Adipocyte (in vitro differentiated cells): ENCODE measurements at regions not wholly inside any gene's neighbourhood (a gene's known extent, or its start where the extent isn't known, plus 50 kb on each side); places are given as distances from the start of the nearest gene placed in this dataset.
A peak's percentile ranks its signal among the peaks of the same experiment; 100 is the strongest.
"Not testable (repeated sequence)": the region's sequence is repeated elsewhere in the genome, so short reads cannot be mapped to it uniquely, and the experiment has no call there.

Source experiments
- DNase-seq: peaks from one replicate; pipeline ENCODE4 v3.0.0-alpha.2; 2015; ENCODE audit warnings: low read depth
- H3K27me3 ChIP-seq: replicated peaks from 2 replicates; pipeline ENCODE4 v1.7.0; 2013; ENCODE audit warnings: mild to moderate bottlenecking, low read length, moderate library complexity; ENCODE audit not compliant: control insufficient read depth, insufficient read depth
- H3K36me3 ChIP-seq: 2 replicates; pipeline ENCODE4 v1.7.0; 2013; ENCODE audit warnings: low read length, mild to moderate bottlenecking, moderate library complexity; ENCODE audit not compliant: control insufficient read depth, insufficient read depth, severe bottlenecking
- H3K4me1 ChIP-seq: 2 replicates; pipeline ENCODE4 v1.7.0; 2013; ENCODE audit warnings: mild to moderate bottlenecking, low read length, moderate library complexity; ENCODE audit not compliant: control insufficient read depth, insufficient read depth
- H3K4me3 ChIP-seq: 2 replicates; pipeline ENCODE4 v1.7.0; 2013; ENCODE audit warnings: mild to moderate bottlenecking, low read length, moderate library complexity
- H3K9ac ChIP-seq: 2 replicates; pipeline ENCODE4 v1.7.0; 2013; ENCODE audit warnings: mild to moderate bottlenecking, low read length, moderate library complexity
- H3K9me3 ChIP-seq: 2 replicates; pipeline ENCODE4 v1.7.0; 2013; ENCODE audit warnings: mild to moderate bottlenecking, low read length, moderate library complexity; ENCODE audit not compliant: control insufficient read depth

GRCh38 chr4:66028668-66029067, 358.4 kb upstream of the EPHA5 start:
- H3K9me3 ChIP-seq, result peaks cover 3% of the 10 kb centered on the region
- no peaks in the 10 kb centered on the region for H3K27me3 ChIP-seq
- H3K36me3 ChIP-seq, result no peaks in the 10 kb centered on the region
- H3K9ac ChIP-seq, result no peak overlapping the region
- no peak for DNase-seq
- H3K4me3 ChIP-seq, result no peak overlapping the region
- no peaks in the 10 kb centered on the region for H3K4me1 ChIP-seq

DNA sequence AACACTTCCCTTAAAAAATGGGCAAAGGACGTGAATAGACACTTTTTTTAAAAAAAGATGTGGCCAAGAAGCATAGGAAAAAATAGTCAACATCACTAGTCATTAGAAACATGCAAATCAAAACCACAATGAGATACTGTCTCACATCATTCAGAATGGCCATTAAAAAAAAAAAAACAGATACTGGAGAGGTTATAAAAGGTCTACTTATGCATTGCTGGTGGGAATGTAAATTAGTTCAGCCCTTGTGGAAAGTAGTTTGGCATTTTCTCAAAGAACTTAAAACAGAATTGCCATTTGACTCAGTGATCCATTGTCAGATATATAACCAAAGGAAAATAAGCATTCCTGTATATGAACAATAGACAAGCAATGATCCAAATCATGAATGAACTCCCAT, 352.8 kb upstream of the EPHA5 start:
- Histone ChIP-seq H3K9ac (no peak overlapping the region), H3K36me3 (no peaks in the 10 kb centered on the region)
- no peak for DNase-seq

GRCh38 chr4:66017671-66018070, 347.4 kb upstream of the EPHA5 start:
- no peaks in the 10 kb centered on the region for H3K27me3 ChIP-seq
- H3K36me3 ChIP-seq, result no peaks in the 10 kb centered on the region
- peak; percentile 20 for DNase-seq
- H3K9ac ChIP-seq, result no peak overlapping the region
- H3K4me3 ChIP-seq, result no peak overlapping the region
- no peaks in the 10 kb centered on the region for H3K4me1 ChIP-seq
- H3K9me3 ChIP-seq, result peaks cover 17% of the 10 kb centered on the region

More for the DNA sequence above, 352.8 kb upstream of the EPHA5 start:
- Histone ChIP-seq H3K4me3 (no peak overlapping the region), H3K27me3 (no peaks in the 10 kb centered on the region), H3K9me3 (peaks cover 9% of the 10 kb centered on the region), H3K4me1 (no peaks in the 10 kb centered on the region)

DNA sequence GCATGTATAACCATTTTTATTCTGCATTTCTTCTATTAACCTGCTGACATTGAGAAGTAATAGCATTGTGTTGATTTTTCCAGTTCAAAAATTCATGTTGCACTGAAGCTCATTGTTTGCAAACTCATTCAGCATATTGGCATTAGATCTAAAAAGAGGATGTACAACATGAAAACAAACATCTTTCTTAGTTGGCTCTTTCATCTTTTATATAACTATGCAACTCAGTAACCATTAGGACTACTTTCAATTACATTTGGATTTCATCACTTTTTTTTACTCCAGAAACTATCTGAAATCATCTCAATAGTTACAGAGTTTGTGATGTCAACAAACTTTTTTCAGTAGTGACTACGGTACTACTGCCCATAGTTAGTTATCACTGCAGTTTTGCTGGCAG, 346.0 kb upstream of the EPHA5 start:
- H3K36me3 ChIP-seq, result no peaks in the 10 kb centered on the region
- no peak overlapping the region for H3K9ac ChIP-seq
- DNase-seq, result no peak
- H3K9me3 ChIP-seq, result peaks cover 27% of the 10 kb centered on the region
- H3K4me1 ChIP-seq, result no peaks in the 10 kb centered on the region
- no peak overlapping the region for H3K4me3 ChIP-seq
- no peaks in the 10 kb centered on the region for H3K27me3 ChIP-seq

GRCh38 chr4:66014146-66014765, 344.0 kb upstream of the EPHA5 start:
- Histone ChIP-seq H3K9ac (no peak overlapping the region), H3K27me3 (no peaks in the 10 kb centered on the region), H3K36me3 (no peaks in the 10 kb centered on the region), H3K4me1 (no peaks in the 10 kb centered on the region), H3K4me3 (no peak overlapping the region), H3K9me3 (peaks cover 21% of the 10 kb centered on the region)
- no peak for DNase-seq

GRCh38 chr4:66000510-66001117, 330.3 kb upstream of the EPHA5 start:
- Histone ChIP-seq H3K9ac (no peak overlapping the region), H3K4me1 (no peaks in the 10 kb centered on the region), H3K27me3 (no peaks in the 10 kb centered on the region), H3K4me3 (no peak overlapping the region), H3K9me3 (no peaks in the 10 kb centered on the region), H3K36me3 (no peaks in the 10 kb centered on the region)
- peak; percentile 73 for DNase-seq

- no peak for DNase-seq
- Histone ChIP-seq H3K4me1 (no peaks in the 10 kb centered on the region), H3K4me3 (no peak overlapping the region), H3K9ac (no peak overlapping the region), H3K36me3 (no peaks in the 10 kb centered on the region), H3K9me3 (no peaks in the 10 kb centered on the region), H3K27me3 (no peaks in the 10 kb centered on the region)
These were observed 329.2 kb upstream of the EPHA5 start for GRCh38 chr4:65999518-65999871.

GRCh38 chr4:65998807-65999517, 328.7 kb upstream of the EPHA5 start:
- H3K4me3 ChIP-seq, H3K4me1 ChIP-seq, H3K9ac ChIP-seq, DNase-seq, H3K27me3 ChIP-seq, H3K36me3 ChIP-seq, H3K9me3 ChIP-seq: not testable (repeated sequence)

DNA sequence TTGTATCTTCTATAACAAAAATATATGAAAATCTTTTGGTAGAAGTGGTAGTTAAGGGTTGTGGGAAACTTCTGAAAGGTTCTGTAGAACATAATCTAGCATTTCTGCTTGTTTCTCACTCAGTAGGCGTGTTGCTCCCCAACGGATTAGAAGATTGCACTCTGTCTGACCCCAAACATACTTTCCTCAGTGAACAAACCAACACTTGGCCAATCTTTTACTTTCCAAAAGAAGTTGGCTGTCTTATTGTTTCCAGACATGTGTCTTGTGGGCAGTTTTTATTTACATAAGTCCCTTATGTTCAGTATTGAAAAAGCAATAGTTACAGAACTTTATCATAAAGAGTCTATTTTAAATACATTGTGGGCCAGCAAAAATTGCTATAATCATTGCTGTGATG, 312.8 kb upstream of the EPHA5 start:
- DNase-seq, result peak; percentile 65
- Histone ChIP-seq H3K4me3 (peak overlapping the region; percentile 27), H3K9ac (no peak overlapping the region), H3K4me1 (no peaks in the 10 kb centered on the region), H3K36me3 (no peaks in the 10 kb centered on the region), H3K9me3 (no peaks in the 10 kb centered on the region), H3K27me3 (no peaks in the 10 kb centered on the region)

DNA sequence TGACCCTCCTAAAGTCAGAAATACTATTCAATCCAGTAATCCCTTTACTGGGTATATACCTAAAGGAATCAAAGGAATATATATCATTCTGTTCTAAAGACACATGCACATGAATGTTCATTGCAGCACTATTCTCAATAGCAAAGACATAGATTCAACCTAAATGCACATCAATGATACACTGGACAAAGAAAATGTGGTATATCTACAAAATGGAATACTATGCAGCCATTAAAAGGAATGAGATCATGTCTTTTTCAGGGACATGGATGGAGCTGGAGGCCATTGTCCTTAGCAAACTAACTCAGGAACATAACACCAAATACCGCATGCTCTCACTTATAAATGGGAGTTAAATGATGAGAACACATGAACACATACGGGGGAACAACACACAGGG, 306.0 kb upstream of the EPHA5 start:
- Histone ChIP-seq H3K4me3 (no peak overlapping the region), H3K9ac (no peak overlapping the region), H3K9me3 (peaks cover 5% of the 10 kb centered on the region)

DNA sequence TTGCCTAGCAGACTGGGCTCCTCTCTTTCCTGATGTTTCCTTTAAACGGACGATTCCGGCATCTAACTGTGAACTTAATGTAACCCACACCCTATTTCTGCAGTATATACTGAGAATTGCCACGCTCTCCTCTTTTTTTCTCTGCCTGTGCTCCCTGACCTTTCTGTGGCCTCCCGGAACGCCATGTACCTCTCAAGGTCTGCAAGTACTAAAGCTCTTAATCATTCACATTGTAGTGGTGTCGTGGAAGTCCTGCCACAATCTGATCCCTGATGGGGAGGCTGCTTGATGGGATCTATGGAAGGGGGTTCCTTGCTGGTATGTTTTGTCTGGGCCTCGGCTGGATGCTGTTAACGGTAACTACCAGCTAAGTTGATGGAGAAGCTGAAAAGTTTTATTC, 302.9 kb upstream of the EPHA5 start:
- H3K36me3 ChIP-seq, result no peaks in the 10 kb centered on the region
- H3K4me3 ChIP-seq, result no peak overlapping the region
- peaks cover 5% of the 10 kb centered on the region for H3K9me3 ChIP-seq
- H3K9ac ChIP-seq, result no peak overlapping the region
- no peaks in the 10 kb centered on the region for H3K27me3 ChIP-seq
- no peak for DNase-seq
- H3K4me1 ChIP-seq, result no peaks in the 10 kb centered on the region

More for the DNA sequence above, 306.0 kb upstream of the EPHA5 start:
- DNase-seq, result no peak
- H3K4me1 ChIP-seq, result no peaks in the 10 kb centered on the region
- H3K36me3 ChIP-seq, result no peaks in the 10 kb centered on the region
- no peaks in the 10 kb centered on the region for H3K27me3 ChIP-seq
